ENCODE measurements at regions not wholly inside any gene's neighbourhood (a gene's known extent, or its start where the extent isn't known, plus 50 kb on each side); places are given as distances from the start of the nearest gene placed in this dataset.
A peak's percentile ranks its signal among the peaks of the same experiment; 100 is the strongest.

- no peak for TF ChIP-seq CTCF (IDR thresholded peaks at IDR 0.05; ENCODE audit: insufficient read depth, low read depth, low read length, missing control alignments)
- DNase-seq (ENCODE audit: low read depth) = no peak
- no peak overlapping the region for H3K4me3 ChIP-seq (ENCODE audit: low read length)
Measured at GRCh38 chrX:145549496-145549895, 268.1 kb upstream of the SLITRK2 start.

GRCh38 chrX:145552643-145553042, 265.0 kb upstream of the SLITRK2 start:
- no peak for DNase-seq (ENCODE audit: low read depth)
- no peak overlapping the region for H3K4me3 ChIP-seq (ENCODE audit: low read length)
- no peak for TF ChIP-seq CTCF (IDR thresholded peaks at IDR 0.05; ENCODE audit: insufficient read depth, low read depth, low read length, missing control alignments)

GRCh38 chrX:145553702-145554101, 263.9 kb upstream of the SLITRK2 start:
- no peak for DNase-seq (ENCODE audit: low read depth)
- no peak overlapping the region for H3K4me3 ChIP-seq (ENCODE audit: low read length)
- TF ChIP-seq CTCF (IDR thresholded peaks at IDR 0.05; ENCODE audit: insufficient read depth, low read depth, low read length, missing control alignments) = no peak

- DNase-seq (ENCODE audit: low read depth) = no peak
- H3K4me3 ChIP-seq (ENCODE audit: low read length) = no peak overlapping the region
- no peak for TF ChIP-seq CTCF (IDR thresholded peaks at IDR 0.05; ENCODE audit: insufficient read depth, low read depth, low read length, missing control alignments)
Measured at GRCh38 chrX:145563159-145563558, 254.5 kb upstream of the SLITRK2 start.

GRCh38 chrX:145609951-145610511, 207.6 kb upstream of the SLITRK2 start:
- peak; percentile 43 for DNase-seq (ENCODE audit: low read depth)
- TF ChIP-seq CTCF (IDR thresholded peaks at IDR 0.05; ENCODE audit: insufficient read depth, low read depth, low read length, missing control alignments) = no peak
- no peak overlapping the region for H3K4me3 ChIP-seq (ENCODE audit: low read length)

- no peak overlapping the region for H3K4me3 ChIP-seq (ENCODE audit: low read length)
- no peak for TF ChIP-seq CTCF (IDR thresholded peaks at IDR 0.05; ENCODE audit: insufficient read depth, low read depth, low read length, missing control alignments)
Measured at GRCh38 chrX:145613894-145614293, 203.7 kb upstream of the SLITRK2 start.

GRCh38 chrX:145620666-145621065, 197.0 kb upstream of the SLITRK2 start:
- DNase-seq (ENCODE audit: low read depth) = no peak
- H3K4me3 ChIP-seq (ENCODE audit: low read length) = no peak overlapping the region
- TF ChIP-seq CTCF (IDR thresholded peaks at IDR 0.05; ENCODE audit: insufficient read depth, low read depth, low read length, missing control alignments) = no peak

More at GRCh38 chrX:145613894-145614293, 203.7 kb upstream of the SLITRK2 start:
- DNase-seq (ENCODE audit: low read depth) = peak; percentile 0

Data from epithelial cell of esophagus (primary cell).